Caco-2 (cell line): ENCODE measurements at regions not wholly inside any gene's neighbourhood (a gene's known extent, or its start where the extent isn't known, plus 50 kb on each side); places are given as distances from the start of the nearest gene placed in this dataset.

Experiments used
- BruUV-seq: library from RNA; stranded (reverse); fragments of 400-500 nt; replicated peaks from 2 replicates; lab custom pipeline; 2021; lab: Mats Ljungman, UMichigan
- CTCF ChIA-PET: fragments of 300-600 bp; sonication (Branson Sonifier 250); formaldehyde crosslinking; loops from one replicate; lab custom pipeline; 2022; ENCODE audit warnings: antibody characterized with exemption; lab: Charles Lee
- POLR2A ChIA-PET: fragments of 300-600 bp; sonication (Branson Sonifier 250); formaldehyde crosslinking; loops from one replicate; lab custom pipeline; 2022; ENCODE audit warnings: antibody characterized with exemption; lab: Charles Lee
- DNase-seq, 2 experiments: peaks; one replicate each; pipeline versions ENCODE4 v3.0.0 to v3.0.0-alpha.2; 2020 to 2022
- H3K27me3 ChIP-seq: replicated peaks from 2 replicates; pipeline ENCODE4 v1.6.0; 2011; ENCODE audit warnings: low read length; ENCODE audit not compliant: control insufficient read depth, insufficient read depth
- H3K36me3 ChIP-seq: 2 replicates; pipeline ENCODE4 v1.5.1; 2011; ENCODE audit warnings: low read length; ENCODE audit not compliant: control insufficient read depth, insufficient read depth
- H3K4me1 ChIP-seq: fragments of 250-450 bp; sonication (Bioruptor Pico); 2 replicates; pipeline ENCODE4 v1.5.1; 2020; ENCODE audit warnings: mild to moderate bottlenecking
- H3K4me3 ChIP-seq: 2 replicates; pipeline ENCODE4 v1.5.1; 2011; ENCODE audit warnings: low read depth, mild to moderate bottlenecking, control low read depth, low read length
- H3K9me3 ChIP-seq: fragments of 250-450 bp; sonication (Bioruptor Pico); 2 replicates; pipeline ENCODE4 v1.5.1; 2020; ENCODE audit warnings: mild to moderate bottlenecking, moderate library complexity
- H3K27ac Mint-ChIP-seq: one replicate; pipeline ENCODE4 v1.8.0; 2022; ENCODE audit warnings: mixed read lengths; ENCODE audit not compliant: unreplicated experiment
- H3K27me3 Mint-ChIP-seq: one replicate; pipeline ENCODE4 v1.8.0; 2022; ENCODE audit warnings: mixed read lengths; ENCODE audit not compliant: insufficient read depth, unreplicated experiment
- H3K36me3 Mint-ChIP-seq: one replicate; pipeline ENCODE4 v1.8.0; 2022; ENCODE audit warnings: mild to moderate bottlenecking, mixed read lengths; ENCODE audit not compliant: insufficient read depth, unreplicated experiment
- H3K4me1 Mint-ChIP-seq: one replicate; pipeline ENCODE4 v1.8.0; 2022; ENCODE audit warnings: low read depth, mixed read lengths; ENCODE audit not compliant: unreplicated experiment
- H3K4me3 Mint-ChIP-seq: one replicate; pipeline ENCODE4 v1.8.0; 2022; ENCODE audit warnings: mild to moderate bottlenecking, moderate library complexity, mixed read lengths; ENCODE audit not compliant: unreplicated experiment
- H3K9me3 Mint-ChIP-seq: one replicate; pipeline ENCODE4 v1.8.0; 2022; ENCODE audit warnings: mixed read lengths; ENCODE audit not compliant: unreplicated experiment
- CTCF ChIP-seq, 2 experiments: fragments of 200-600 bp in 1 of 2; IDR thresholded peaks; 1 replicate in 1 of 2; 2 replicates in 1 of 2; pipeline versions ENCODE4 v1.5.1 to v1.8.0; 2011 to 2022; ENCODE audit warnings: antibody characterized with exemption in 1 of 2, control low read depth in 1 of 2, inconsistent platforms in 1 of 2, low read depth in 1 of 2, low read length in 1 of 2, mild to moderate bottlenecking in 1 of 2, moderate library complexity in 1 of 2; ENCODE audit not compliant: insufficient read depth in 1 of 2, severe bottlenecking in 1 of 2, unreplicated experiment in 1 of 2
- intact Hi-C: fragments of 100-400 bp; cut with micrococcal nuclease; formaldehyde crosslinking; loops from one replicate; pipeline ENCODE4 v1.10.0; 2022; ENCODE audit not compliant: unreplicated experiment

DNA sequence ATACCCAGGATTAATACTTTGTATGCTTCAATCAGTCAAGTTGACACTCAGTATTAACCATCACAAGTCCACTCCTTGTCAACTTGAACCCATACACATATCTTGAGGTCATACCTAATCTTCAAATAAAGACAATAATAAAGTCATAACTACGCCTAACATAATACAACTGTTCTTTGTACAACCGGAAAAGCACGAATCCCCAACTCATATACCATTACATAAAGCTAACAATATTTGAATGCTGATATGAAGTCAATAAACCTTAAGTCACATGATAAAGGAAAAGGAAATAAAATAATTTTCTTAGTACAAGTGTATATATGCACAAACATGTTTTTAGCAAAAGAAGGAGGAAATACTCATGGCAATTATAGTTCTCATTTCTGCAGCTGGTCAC is 770.6 kb upstream of the GYPC start:
- Histone ChIP-seq H3K36me3 (no peaks in the 10 kb centered on the region), H3K4me1 (no peaks in the 10 kb centered on the region), H3K9me3 (no peaks in the 10 kb centered on the region; the same call in 1 of the 2 replicates), H3K4me3 (no peak overlapping the region), H3K27me3 (no peaks in the 10 kb centered on the region)
- Mint-ChIP-seq H3K27me3 (no peaks in the 10 kb centered on the region), H3K27ac (no peak overlapping the region), H3K4me1 (no peaks in the 10 kb centered on the region), H3K4me3 (no peak overlapping the region), H3K36me3 (no peaks in the 10 kb centered on the region), H3K9me3 (no peaks in the 10 kb centered on the region)
- no peak for TF ChIP-seq CTCF (IDR thresholded peaks at IDR 0.05; ENCODE audit: insufficient read depth in 1 of 2, low read depth in 1 of 2, low read length in 1 of 2, severe bottlenecking in 1 of 2, unreplicated experiment in 1 of 2)
- no TSS peak for BruUV-seq
- ChIA-PET POLR2A (no interaction called here), CTCF (no interaction called here)
- intact Hi-C loops: no loop called here
- no peak for DNase-seq

- Histone ChIP-seq H3K36me3 (no peaks in the 10 kb centered on the region), H3K4me1 (no peaks in the 10 kb centered on the region), H3K4me3 (no peak overlapping the region), H3K27me3 (no peaks in the 10 kb centered on the region), H3K9me3 (no peaks in the 10 kb centered on the region; the same call in 1 of the 2 replicates)
- Mint-ChIP-seq H3K4me1 (no peaks in the 10 kb centered on the region), H3K27ac (no peak overlapping the region), H3K9me3 (no peaks in the 10 kb centered on the region), H3K36me3 (no peaks in the 10 kb centered on the region), H3K4me3 (no peak overlapping the region), H3K27me3 (no peaks in the 10 kb centered on the region)
- TF ChIP-seq CTCF (IDR thresholded peaks at IDR 0.05; ENCODE audit: insufficient read depth in 1 of 2, low read depth in 1 of 2, low read length in 1 of 2, severe bottlenecking in 1 of 2, unreplicated experiment in 1 of 2): no peak
- no peak for DNase-seq
- BruUV-seq: no TSS peak
- ChIA-PET POLR2A (no interaction called here), CTCF (no interaction called here)
- intact Hi-C loops: no loop called here
Measured at GRCh38 chr2:125886153-125886552, 769.8 kb upstream of the GYPC start.

DNA sequence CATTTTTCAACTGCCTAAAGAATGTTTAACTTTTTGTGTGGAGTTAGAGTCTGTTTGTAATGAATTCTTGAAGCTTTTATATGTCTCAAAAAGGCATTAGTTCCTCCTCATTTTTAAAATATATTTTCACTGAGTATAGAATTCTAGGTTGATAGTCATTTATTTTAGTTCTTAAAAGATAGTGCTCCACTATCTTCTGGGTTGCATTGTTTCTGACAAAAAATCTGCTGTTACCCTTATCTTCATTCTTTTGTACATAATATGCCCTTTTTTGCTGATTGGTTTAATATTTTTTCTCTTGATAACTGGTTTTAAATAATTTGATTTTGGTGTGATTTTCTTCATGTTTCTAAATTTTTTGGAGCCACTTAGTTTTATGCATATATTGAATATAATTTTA is 754.7 kb upstream of the GYPC start:
- POLR2A ChIA-PET: no interaction called here
- no peaks in the 10 kb centered on the region for H3K9me3 ChIP-seq
- no peaks in the 10 kb centered on the region for H3K27me3 ChIP-seq
- CTCF ChIA-PET: no interaction called here
- H3K27me3 Mint-ChIP-seq: no peaks in the 10 kb centered on the region
- H3K4me1 Mint-ChIP-seq: no peaks in the 10 kb centered on the region
- H3K36me3 Mint-ChIP-seq: no peaks in the 10 kb centered on the region
- no peaks in the 10 kb centered on the region for H3K36me3 ChIP-seq
- no peaks in the 10 kb centered on the region for H3K4me1 ChIP-seq
- no peak overlapping the region for H3K27ac Mint-ChIP-seq
- TF ChIP-seq CTCF (IDR thresholded peaks at IDR 0.05; ENCODE audit: insufficient read depth in 1 of 2, low read depth in 1 of 2, low read length in 1 of 2, severe bottlenecking in 1 of 2, unreplicated experiment in 1 of 2): no peak
- intact Hi-C loops: no loop called here
- no peak overlapping the region for H3K4me3 ChIP-seq
- no TSS peak for BruUV-seq
- peaks cover 44% of the 10 kb centered on the region for H3K9me3 Mint-ChIP-seq
- DNase-seq: no peak
- no peak overlapping the region for H3K4me3 Mint-ChIP-seq
